Endothelial cell (in vitro differentiated cells): ENCODE measurements at regions not wholly inside any gene's neighbourhood (a gene's known extent, or its start where the extent isn't known, plus 50 kb on each side); places are given as distances from the start of the nearest gene placed in this dataset.

ENCODE experiments used
- DNase-seq: peaks from one replicate; pipeline ENCODE4 v3.0.0; 2021; ENCODE audit warnings: low spot score
- H3K27ac Mint-ChIP-seq: one replicate; pipeline ENCODE4 v1.8.0; 2021; ENCODE audit warnings: mixed read lengths, inconsistent platforms; ENCODE audit not compliant: unreplicated experiment
- H3K27me3 Mint-ChIP-seq: one replicate; pipeline ENCODE4 v1.8.0; 2021; ENCODE audit warnings: mild to moderate bottlenecking, moderate library complexity, mixed read lengths, inconsistent platforms; ENCODE audit not compliant: unreplicated experiment
- H3K36me3 Mint-ChIP-seq: one replicate; pipeline ENCODE4 v1.8.0; 2021; ENCODE audit warnings: mild to moderate bottlenecking, low read depth, mixed read lengths, inconsistent platforms; ENCODE audit not compliant: unreplicated experiment
- H3K4me1 Mint-ChIP-seq: one replicate; pipeline ENCODE4 v1.8.0; 2021; ENCODE audit warnings: mild to moderate bottlenecking, mixed read lengths, inconsistent platforms; ENCODE audit not compliant: unreplicated experiment
- H3K4me3 Mint-ChIP-seq: one replicate; pipeline ENCODE4 v1.8.0; 2021; ENCODE audit warnings: mild to moderate bottlenecking, mixed read lengths, inconsistent platforms; ENCODE audit not compliant: unreplicated experiment
- H3K9me3 Mint-ChIP-seq: one replicate; pipeline ENCODE4 v1.8.0; 2021; ENCODE audit warnings: mixed read lengths, inconsistent platforms; ENCODE audit not compliant: unreplicated experiment
- TF ChIP-seq, protein P1 (sequence below): fragments of 200-600 bp; sonication (generic); IDR thresholded peaks from one replicate; pipeline ENCODE4 v1.5.0; 2021; ENCODE audit warnings: antibody characterized with exemption; ENCODE audit not compliant: unreplicated experiment

GRCh38 chr10:118943253-118943652 is 86.3 kb upstream of the NANOS1 start:
- Mint-ChIP-seq H3K4me1 (no peaks in the 10 kb centered on the region), H3K27me3 (peaks cover 1% of the 10 kb centered on the region), H3K4me3 (no peak overlapping the region), H3K27ac (no peak overlapping the region), H3K36me3 (no peaks in the 10 kb centered on the region), H3K9me3 (no peaks in the 10 kb centered on the region)
- DNase-seq: no peak
- TF ChIP-seq, protein P1, sequence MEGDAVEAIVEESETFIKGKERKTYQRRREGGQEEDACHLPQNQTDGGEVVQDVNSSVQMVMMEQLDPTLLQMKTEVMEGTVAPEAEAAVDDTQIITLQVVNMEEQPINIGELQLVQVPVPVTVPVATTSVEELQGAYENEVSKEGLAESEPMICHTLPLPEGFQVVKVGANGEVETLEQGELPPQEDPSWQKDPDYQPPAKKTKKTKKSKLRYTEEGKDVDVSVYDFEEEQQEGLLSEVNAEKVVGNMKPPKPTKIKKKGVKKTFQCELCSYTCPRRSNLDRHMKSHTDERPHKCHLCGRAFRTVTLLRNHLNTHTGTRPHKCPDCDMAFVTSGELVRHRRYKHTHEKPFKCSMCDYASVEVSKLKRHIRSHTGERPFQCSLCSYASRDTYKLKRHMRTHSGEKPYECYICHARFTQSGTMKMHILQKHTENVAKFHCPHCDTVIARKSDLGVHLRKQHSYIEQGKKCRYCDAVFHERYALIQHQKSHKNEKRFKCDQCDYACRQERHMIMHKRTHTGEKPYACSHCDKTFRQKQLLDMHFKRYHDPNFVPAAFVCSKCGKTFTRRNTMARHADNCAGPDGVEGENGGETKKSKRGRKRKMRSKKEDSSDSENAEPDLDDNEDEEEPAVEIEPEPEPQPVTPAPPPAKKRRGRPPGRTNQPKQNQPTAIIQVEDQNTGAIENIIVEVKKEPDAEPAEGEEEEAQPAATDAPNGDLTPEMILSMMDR: no peak

GRCh38 chr10:118944959-118945633 is 84.4 kb upstream of the NANOS1 start:
- TF ChIP-seq, protein P1: no peak
- no peaks in the 10 kb centered on the region for H3K36me3 Mint-ChIP-seq
- peaks cover 1% of the 10 kb centered on the region for H3K27me3 Mint-ChIP-seq
- H3K27ac Mint-ChIP-seq: no peak overlapping the region
- H3K9me3 Mint-ChIP-seq: no peaks in the 10 kb centered on the region
- H3K4me3 Mint-ChIP-seq: no peak overlapping the region
- H3K4me1 Mint-ChIP-seq: no peaks in the 10 kb centered on the region
- DNase-seq: no peak

DNA sequence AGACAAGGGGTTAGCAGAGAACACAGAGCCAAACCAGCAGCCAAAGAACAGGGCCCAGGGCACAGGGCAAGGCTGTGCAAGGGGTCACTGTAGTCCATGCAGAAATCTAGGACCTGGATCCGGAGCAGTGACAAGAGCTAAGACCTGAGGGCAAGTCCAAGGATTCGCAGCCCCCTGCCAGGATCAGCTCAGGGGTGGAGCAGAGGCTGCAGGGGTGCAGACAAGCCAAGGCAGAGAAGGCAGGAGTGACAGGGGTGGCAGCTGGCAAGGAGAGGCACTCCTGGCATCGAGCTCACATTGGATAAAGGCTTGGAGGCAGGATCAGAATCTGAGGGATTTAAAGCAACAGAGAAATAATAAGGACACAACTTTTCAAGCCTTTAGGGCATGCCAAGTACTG is 80.7 kb upstream of the NANOS1 start:
- Mint-ChIP-seq H3K4me1 (no peaks in the 10 kb centered on the region), H3K4me3 (no peak overlapping the region), H3K27me3 (peaks cover 3% of the 10 kb centered on the region), H3K27ac (no peak overlapping the region), H3K36me3 (no peaks in the 10 kb centered on the region), H3K9me3 (no peaks in the 10 kb centered on the region)
- no peak for DNase-seq
- TF ChIP-seq, protein P1: no peak

- Mint-ChIP-seq H3K4me3 (no peak overlapping the region), H3K27ac (no peak overlapping the region), H3K36me3 (no peaks in the 10 kb centered on the region), H3K9me3 (no peaks in the 10 kb centered on the region), H3K27me3 (peaks cover 3% of the 10 kb centered on the region), H3K4me1 (no peaks in the 10 kb centered on the region)
- DNase-seq: no peak
- TF ChIP-seq, protein P1: no peak
Observed at GRCh38 chr10:118950190-118950680, 79.3 kb upstream of the NANOS1 start.

DNA sequence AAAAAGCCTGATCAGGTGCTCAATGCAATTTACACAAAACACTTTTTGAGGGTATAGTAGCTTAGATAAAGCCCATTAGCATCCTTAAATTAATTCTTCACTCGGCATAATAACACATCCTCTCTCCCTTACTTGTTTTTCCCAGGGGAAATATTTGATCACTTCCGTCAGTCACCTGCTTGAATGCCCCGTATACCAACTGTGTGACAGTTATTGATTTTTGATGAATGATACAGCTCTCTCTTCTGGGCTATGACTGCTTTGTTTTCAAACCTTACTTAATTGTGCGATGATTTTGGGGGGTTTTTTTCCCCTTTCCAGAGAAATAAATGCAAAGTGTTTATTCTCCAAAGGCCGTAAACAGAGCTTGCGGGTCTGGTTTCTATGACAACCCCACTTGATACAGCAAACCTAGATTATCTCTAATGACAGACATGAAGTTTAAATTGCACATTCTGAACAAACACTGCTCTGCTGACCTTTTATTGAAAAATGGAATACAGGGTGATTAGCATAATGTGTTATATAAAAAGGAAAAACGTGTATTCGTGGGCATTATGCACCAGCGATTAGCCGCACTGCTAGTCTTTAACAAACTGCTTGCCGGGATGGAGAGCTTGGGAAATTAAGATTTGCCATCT is 78.4 kb upstream of the NANOS1 start:
- TF ChIP-seq, protein P1: no peak
- H3K27me3 Mint-ChIP-seq: peaks cover 3% of the 10 kb centered on the region
- H3K9me3 Mint-ChIP-seq: no peaks in the 10 kb centered on the region
- no peak overlapping the region for H3K4me3 Mint-ChIP-seq
- no peaks in the 10 kb centered on the region for H3K36me3 Mint-ChIP-seq
- no peaks in the 10 kb centered on the region for H3K4me1 Mint-ChIP-seq
- DNase-seq: no peak
- H3K27ac Mint-ChIP-seq: no peak overlapping the region
